IMR-90 (cell line): ENCODE measurements at regions not wholly inside any gene's neighbourhood (a gene's known extent, or its start where the extent isn't known, plus 50 kb on each side); places are given as distances from the start of the nearest gene placed in this dataset.

Experiments
- POLR2A ChIP-seq: IDR thresholded peaks from 2 replicates; pipeline ENCODE4 v1.6.1; 2012; ENCODE audit warnings: mild to moderate bottlenecking, low read depth, low read length
- RFX5 ChIP-seq: IDR thresholded peaks from 2 replicates; pipeline ENCODE4 v1.8.0; 2012; ENCODE audit warnings: low read depth, mild to moderate bottlenecking, low read length, moderate library complexity
- TF ChIP-seq, protein P1 (sequence below): conservative IDR thresholded peaks from 2 replicates; pipeline ENCODE4 v1.5.1; 2012; ENCODE audit warnings: mild to moderate bottlenecking, low read depth, low read length, improper control_type of control experiment

DNA sequence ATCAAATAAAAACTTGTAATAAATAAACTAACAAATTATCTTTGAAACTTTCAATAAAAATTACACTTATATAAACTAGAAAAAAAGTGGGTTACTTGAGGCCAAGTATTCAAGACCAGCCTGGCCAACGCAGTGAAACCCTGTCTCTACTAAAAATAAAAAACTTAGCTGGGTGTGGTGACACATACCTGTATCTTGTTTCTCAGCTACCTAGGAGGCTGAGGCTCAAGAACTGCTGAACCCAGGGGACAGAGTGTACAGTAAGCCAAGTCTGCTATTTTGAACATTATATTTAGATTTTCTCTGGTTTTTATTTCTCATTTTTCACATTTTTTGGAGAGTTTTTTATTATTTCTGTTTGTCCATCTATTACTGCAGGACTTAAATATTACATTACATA, 1397.6 kb upstream of the B3GALT2 start:
- TF ChIP-seq, protein P1, sequence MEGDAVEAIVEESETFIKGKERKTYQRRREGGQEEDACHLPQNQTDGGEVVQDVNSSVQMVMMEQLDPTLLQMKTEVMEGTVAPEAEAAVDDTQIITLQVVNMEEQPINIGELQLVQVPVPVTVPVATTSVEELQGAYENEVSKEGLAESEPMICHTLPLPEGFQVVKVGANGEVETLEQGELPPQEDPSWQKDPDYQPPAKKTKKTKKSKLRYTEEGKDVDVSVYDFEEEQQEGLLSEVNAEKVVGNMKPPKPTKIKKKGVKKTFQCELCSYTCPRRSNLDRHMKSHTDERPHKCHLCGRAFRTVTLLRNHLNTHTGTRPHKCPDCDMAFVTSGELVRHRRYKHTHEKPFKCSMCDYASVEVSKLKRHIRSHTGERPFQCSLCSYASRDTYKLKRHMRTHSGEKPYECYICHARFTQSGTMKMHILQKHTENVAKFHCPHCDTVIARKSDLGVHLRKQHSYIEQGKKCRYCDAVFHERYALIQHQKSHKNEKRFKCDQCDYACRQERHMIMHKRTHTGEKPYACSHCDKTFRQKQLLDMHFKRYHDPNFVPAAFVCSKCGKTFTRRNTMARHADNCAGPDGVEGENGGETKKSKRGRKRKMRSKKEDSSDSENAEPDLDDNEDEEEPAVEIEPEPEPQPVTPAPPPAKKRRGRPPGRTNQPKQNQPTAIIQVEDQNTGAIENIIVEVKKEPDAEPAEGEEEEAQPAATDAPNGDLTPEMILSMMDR: no peak
- TF ChIP-seq POLR2A (no peak), RFX5 (no peak)
